ENCODE measurements at regions not wholly inside any gene's neighbourhood (a gene's known extent, or its start where the extent isn't known, plus 50 kb on each side); places are given as distances from the start of the nearest gene placed in this dataset.
"Not testable (repeated sequence)": the region's sequence is repeated elsewhere in the genome, so short reads cannot be mapped to it uniquely, and the experiment has no call there.

- Mint-ChIP-seq H3K4me3 (no peak overlapping the region), H3K36me3 (no peaks in the 10 kb centered on the region), H3K27ac (no peak overlapping the region), H3K9me3 (no peaks in the 10 kb centered on the region), H3K4me1 (no peaks in the 10 kb centered on the region), H3K27me3 (no peaks in the 10 kb centered on the region)
- DNase-seq, result no peak
- CTCF ChIA-PET, result no interaction called here
These were observed 470.7 kb upstream of the TRPC7 start for GRCh38 chr5:136836093-136836492.

- Mint-ChIP-seq H3K27ac (no peak overlapping the region), H3K27me3 (no peaks in the 10 kb centered on the region), H3K4me3 (no peak overlapping the region), H3K36me3 (no peaks in the 10 kb centered on the region), H3K4me1 (no peaks in the 10 kb centered on the region), H3K9me3 (peaks cover 7% of the 10 kb centered on the region)
- DNase-seq, result no peak
- CTCF ChIA-PET, result interaction anchor here (0.6 kb wide), 1 partner anchor 593 kb away, joined by 3 read pairs; no protein-coding TSS in a partner anchor
These were observed 455.5 kb upstream of the TRPC7 start for GRCh38 chr5:136820848-136821247.

GRCh38 chr5:136819526-136820302 lies 454.4 kb upstream of the TRPC7 start:
- CTCF ChIA-PET, result no interaction called here
- Mint-ChIP-seq H3K27ac (no peak overlapping the region), H3K4me3 (no peak overlapping the region), H3K4me1 (no peaks in the 10 kb centered on the region), H3K9me3 (peaks cover 12% of the 10 kb centered on the region), H3K27me3 (no peaks in the 10 kb centered on the region), H3K36me3 (no peaks in the 10 kb centered on the region)
- DNase-seq, result no peak

- no peaks in the 10 kb centered on the region for H3K27me3 Mint-ChIP-seq
These were observed 451.0 kb upstream of the TRPC7 start for GRCh38 chr5:136816327-136816726.

GRCh38 chr5:136814619-136815378 lies 449.5 kb upstream of the TRPC7 start:
- CTCF ChIA-PET, result no interaction called here
- no peak overlapping the region for H3K27ac Mint-ChIP-seq
- no peak for DNase-seq
- H3K9me3 Mint-ChIP-seq, result peaks cover 9% of the 10 kb centered on the region
- no peak overlapping the region for H3K4me3 Mint-ChIP-seq
- no peaks in the 10 kb centered on the region for H3K4me1 Mint-ChIP-seq
- H3K36me3 Mint-ChIP-seq, result no peaks in the 10 kb centered on the region
- no peaks in the 10 kb centered on the region for H3K27me3 Mint-ChIP-seq

More at GRCh38 chr5:136816327-136816726, 451.0 kb upstream of the TRPC7 start:
- Mint-ChIP-seq H3K27ac (no peak overlapping the region), H3K4me3 (no peak overlapping the region), H3K4me1 (no peaks in the 10 kb centered on the region), H3K36me3 (no peaks in the 10 kb centered on the region), H3K9me3 (peaks cover 9% of the 10 kb centered on the region)
- CTCF ChIA-PET, result no interaction called here
- DNase-seq, result no peak

- DNase-seq, H3K36me3 Mint-ChIP-seq, H3K4me3 Mint-ChIP-seq, H3K27ac Mint-ChIP-seq, H3K4me1 Mint-ChIP-seq, H3K9me3 Mint-ChIP-seq, CTCF ChIA-PET, H3K27me3 Mint-ChIP-seq: not testable (repeated sequence)
These were observed 446.9 kb upstream of the TRPC7 start for GRCh38 chr5:136812270-136812669.

GRCh38 chr5:136811551-136811950 lies 446.2 kb upstream of the TRPC7 start:
- H3K9me3 Mint-ChIP-seq, result peaks cover 7% of the 10 kb centered on the region
- H3K27ac Mint-ChIP-seq, result no peak overlapping the region
- H3K36me3 Mint-ChIP-seq, result no peaks in the 10 kb centered on the region
- CTCF ChIA-PET, result no interaction called here
- no peaks in the 10 kb centered on the region for H3K27me3 Mint-ChIP-seq
- H3K4me3 Mint-ChIP-seq, result no peak overlapping the region
- H3K4me1 Mint-ChIP-seq, result no peaks in the 10 kb centered on the region
- DNase-seq, result no peak

- DNase-seq, result no peak
- CTCF ChIA-PET, result no interaction called here
- Mint-ChIP-seq H3K4me1 (no peaks in the 10 kb centered on the region), H3K9me3 (peaks cover 7% of the 10 kb centered on the region), H3K27ac (no peak overlapping the region), H3K27me3 (no peaks in the 10 kb centered on the region), H3K36me3 (no peaks in the 10 kb centered on the region), H3K4me3 (no peak overlapping the region)
These were observed 445.7 kb upstream of the TRPC7 start for GRCh38 chr5:136811086-136811485.

GRCh38 chr5:136810261-136810801 lies 445.0 kb upstream of the TRPC7 start:
- no peaks in the 10 kb centered on the region for H3K27me3 Mint-ChIP-seq
- H3K9me3 Mint-ChIP-seq, result peaks cover 3% of the 10 kb centered on the region
- CTCF ChIA-PET, result no interaction called here
- H3K4me3 Mint-ChIP-seq, result no peak overlapping the region
- no peak overlapping the region for H3K27ac Mint-ChIP-seq
- no peaks in the 10 kb centered on the region for H3K36me3 Mint-ChIP-seq
- DNase-seq, result no peak
- no peaks in the 10 kb centered on the region for H3K4me1 Mint-ChIP-seq

- Mint-ChIP-seq H3K36me3 (no peaks in the 10 kb centered on the region), H3K4me3 (no peak overlapping the region), H3K27me3 (no peaks in the 10 kb centered on the region), H3K27ac (no peak overlapping the region), H3K4me1 (no peaks in the 10 kb centered on the region), H3K9me3 (no peaks in the 10 kb centered on the region)
- CTCF ChIA-PET, result no interaction called here
- no peak for DNase-seq
These were observed 444.0 kb upstream of the TRPC7 start for GRCh38 chr5:136809382-136809781.

GRCh38 chr5:136808756-136809155 lies 443.4 kb upstream of the TRPC7 start:
- Mint-ChIP-seq H3K27me3 (no peaks in the 10 kb centered on the region), H3K4me1 (no peaks in the 10 kb centered on the region), H3K4me3 (no peak overlapping the region), H3K36me3 (no peaks in the 10 kb centered on the region), H3K27ac (no peak overlapping the region), H3K9me3 (no peaks in the 10 kb centered on the region)
- CTCF ChIA-PET, result no interaction called here
- no peak for DNase-seq

GRCh38 chr5:136805466-136805865 lies 440.1 kb upstream of the TRPC7 start:
- Mint-ChIP-seq H3K4me1 (no peaks in the 10 kb centered on the region), H3K9me3 (no peaks in the 10 kb centered on the region), H3K27ac (no peak overlapping the region), H3K4me3 (no peak overlapping the region), H3K36me3 (no peaks in the 10 kb centered on the region), H3K27me3 (no peaks in the 10 kb centered on the region)
- CTCF ChIA-PET, result no interaction called here
- DNase-seq, result no peak

- CTCF ChIA-PET, result no interaction called here
- Mint-ChIP-seq H3K27ac (no peak overlapping the region), H3K4me3 (no peak overlapping the region), H3K36me3 (no peaks in the 10 kb centered on the region), H3K4me1 (no peaks in the 10 kb centered on the region), H3K27me3 (no peaks in the 10 kb centered on the region), H3K9me3 (peaks cover 2% of the 10 kb centered on the region)
- DNase-seq, result no peak
These were observed 437.0 kb upstream of the TRPC7 start for GRCh38 chr5:136802383-136802782.

- H3K4me3 Mint-ChIP-seq, result no peak overlapping the region
- peaks cover 2% of the 10 kb centered on the region for H3K9me3 Mint-ChIP-seq
- CTCF ChIA-PET, result no interaction called here
- no peak for DNase-seq
- H3K27me3 Mint-ChIP-seq, result no peaks in the 10 kb centered on the region
- H3K4me1 Mint-ChIP-seq, result no peaks in the 10 kb centered on the region
- no peaks in the 10 kb centered on the region for H3K36me3 Mint-ChIP-seq
- H3K27ac Mint-ChIP-seq, result no peak overlapping the region
These were observed 434.5 kb upstream of the TRPC7 start for GRCh38 chr5:136799806-136800372.

GRCh38 chr5:136793300-136793699 lies 428.0 kb upstream of the TRPC7 start:
- Mint-ChIP-seq H3K4me1 (no peaks in the 10 kb centered on the region), H3K27me3 (no peaks in the 10 kb centered on the region), H3K4me3 (no peak overlapping the region), H3K36me3 (no peaks in the 10 kb centered on the region), H3K27ac (no peak overlapping the region), H3K9me3 (peaks cover under 1% of the 10 kb centered on the region)
- DNase-seq, result no peak
- CTCF ChIA-PET, result no interaction called here
